H1 (cell line): ENCODE measurements at regions not wholly inside any gene's neighbourhood (a gene's known extent, or its start where the extent isn't known, plus 50 kb on each side); places are given as distances from the start of the nearest gene placed in this dataset.

Experiments used
- BRCA1 ChIP-seq: IDR thresholded peaks from 2 replicates; pipeline ENCODE4 v1.6.1; 2012; ENCODE audit warnings: low read depth, low read length, improper control_type of control experiment
- CEBPB ChIP-seq: IDR thresholded peaks from 2 replicates; pipeline ENCODE4 v1.6.1; 2012; ENCODE audit warnings: low read depth, low read length
- CHD2 ChIP-seq: IDR thresholded peaks from 2 replicates; pipeline ENCODE4 v1.6.1; 2012; ENCODE audit warnings: low read length, improper control_type of control experiment
- CTCF ChIP-seq, 3 experiments: IDR thresholded peaks; 1 replicate in 2 of 3; 2 replicates in 1 of 3; pipeline versions ENCODE4 v1.5.1 to v1.6.1; 2011; ENCODE audit warnings: low read length in 3 of 3, mild to moderate bottlenecking in 3 of 3, inconsistent platforms in 2 of 3, low read depth in 1 of 3, moderate library complexity in 1 of 3; ENCODE audit not compliant: insufficient read depth in 1 of 3; ENCODE audit errors: control extremely low read depth in 1 of 3
- EZH2 ChIP-seq: fragments of 200-600 bp; sonication (generic); IDR thresholded peaks from 2 replicates; pipeline ENCODE4 v1.7.1; 2012; ENCODE audit warnings: low read depth, mild to moderate bottlenecking, moderate library complexity, low read length, inconsistent platforms; ENCODE audit not compliant: severe bottlenecking
- NANOG ChIP-seq: IDR thresholded peaks from 2 replicates; pipeline ENCODE4 v1.6.1; 2011; ENCODE audit warnings: low read length, low read depth, mild to moderate bottlenecking, inconsistent platforms; ENCODE audit not compliant: insufficient read depth, poor library complexity, severe bottlenecking
- POLR2A ChIP-seq, 2 experiments: IDR thresholded peaks; 1 replicate in 1 of 2; 2 replicates in 1 of 2; pipeline ENCODE4 v1.6.1; 2011; ENCODE audit warnings: low read depth in 2 of 2, low read length in 2 of 2, mild to moderate bottlenecking in 2 of 2; ENCODE audit errors: control extremely low read depth in 1 of 2
- POLR2AphosphoS5 ChIP-seq: IDR thresholded peaks from 2 replicates; pipeline ENCODE4 v1.6.1; 2011; ENCODE audit warnings: low read depth, low read length
- RAD21 ChIP-seq, 2 experiments: IDR thresholded peaks in 1 of 2; conservative IDR thresholded peaks in 1 of 2; 2 replicates each; pipeline ENCODE4 v1.6.1; 2011; ENCODE audit warnings: low read depth in 2 of 2, low read length in 2 of 2, improper control_type of control experiment in 1 of 2, inconsistent platforms in 1 of 2, mild to moderate bottlenecking in 1 of 2, moderate library complexity in 1 of 2
- TAF1 ChIP-seq: IDR thresholded peaks from 2 replicates; pipeline ENCODE4 v1.6.1; 2011; ENCODE audit warnings: mild to moderate bottlenecking, low read depth, low read length
- TF ChIP-seq, protein P1 (sequence below): IDR thresholded peaks from 2 replicates; pipeline ENCODE4 v1.6.1; 2012; ENCODE audit warnings: inconsistent platforms

- TF ChIP-seq CHD2, result no peak
- no peak for TF ChIP-seq CTCF (IDR thresholded peaks at IDR 0.05; ENCODE audit: control extremely low read depth in 1 of 3, insufficient read depth in 1 of 3, low read depth in 1 of 3, low read length in 3 of 3)
- TF ChIP-seq BRCA1, result no peak
- no peak for TF ChIP-seq EZH2
- TF ChIP-seq, protein P1, sequence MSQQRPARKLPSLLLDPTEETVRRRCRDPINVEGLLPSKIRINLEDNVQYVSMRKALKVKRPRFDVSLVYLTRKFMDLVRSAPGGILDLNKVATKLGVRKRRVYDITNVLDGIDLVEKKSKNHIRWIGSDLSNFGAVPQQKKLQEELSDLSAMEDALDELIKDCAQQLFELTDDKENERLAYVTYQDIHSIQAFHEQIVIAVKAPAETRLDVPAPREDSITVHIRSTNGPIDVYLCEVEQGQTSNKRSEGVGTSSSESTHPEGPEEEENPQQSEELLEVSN, result no peak
- TF ChIP-seq TAF1, result no peak
- TF ChIP-seq NANOG, result no peak
- TF ChIP-seq POLR2AphosphoS5, result no peak
- no peak for TF ChIP-seq RAD21 (IDR thresholded peaks at IDR 0.05 in 1 of 2, conservative IDR thresholded peaks at IDR 0.05 in 1 of 2; ENCODE audit: low read depth in 2 of 2, low read length in 2 of 2)
- no peak for TF ChIP-seq CEBPB
- no peak for TF ChIP-seq POLR2A (IDR thresholded peaks at IDR 0.05; ENCODE audit: control extremely low read depth in 1 of 2, low read depth in 2 of 2, low read length in 2 of 2)
Measured at GRCh38 chr12:97899529-97899928, 436.9 kb downstream of the RMST start.
